ENCODE measurements at regions not wholly inside any gene's neighbourhood (a gene's known extent, or its start where the extent isn't known, plus 50 kb on each side); places are given as distances from the start of the nearest gene placed in this dataset.

DNA sequence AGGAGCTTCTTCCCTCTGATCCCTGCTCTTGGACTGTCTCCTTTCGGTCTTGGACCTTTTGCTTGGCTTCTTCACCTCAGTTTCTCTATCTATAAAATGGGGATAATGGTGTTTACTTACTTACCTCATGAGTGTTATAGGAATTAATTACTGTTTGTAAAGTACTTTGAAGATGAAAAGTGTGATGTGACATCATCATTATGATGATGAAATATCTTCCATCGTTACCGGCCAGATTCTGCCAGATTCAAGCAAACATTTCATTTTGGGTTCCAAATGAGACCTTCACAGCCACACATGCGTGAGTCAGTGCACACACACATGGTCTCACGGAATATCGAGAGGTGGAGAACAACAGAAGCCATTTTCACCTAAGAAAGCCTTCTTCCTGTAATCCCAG lies 220.1 kb upstream of the RPL34 start:
- Mint-ChIP-seq H3K36me3 (ENCODE audit: insufficient read depth, unreplicated experiment) (no peaks in the 10 kb centered on the region), H3K27ac (ENCODE audit: low read depth, unreplicated experiment) (no peak overlapping the region), H3K4me3 (ENCODE audit: unreplicated experiment) (no peak overlapping the region), H3K9me3 (ENCODE audit: unreplicated experiment) (no peaks in the 10 kb centered on the region), H3K4me1 (ENCODE audit: insufficient read depth, unreplicated experiment) (no peaks in the 10 kb centered on the region), H3K27me3 (ENCODE audit: insufficient read depth, unreplicated experiment) (no peaks in the 10 kb centered on the region)
- no TSS peak for BruUV-seq (replicated peaks)
- CTCF ChIA-PET: no interaction called here
- no peak for DNase-seq (ENCODE audit: unreplicated experiment)
- TF ChIP-seq, protein P1, sequence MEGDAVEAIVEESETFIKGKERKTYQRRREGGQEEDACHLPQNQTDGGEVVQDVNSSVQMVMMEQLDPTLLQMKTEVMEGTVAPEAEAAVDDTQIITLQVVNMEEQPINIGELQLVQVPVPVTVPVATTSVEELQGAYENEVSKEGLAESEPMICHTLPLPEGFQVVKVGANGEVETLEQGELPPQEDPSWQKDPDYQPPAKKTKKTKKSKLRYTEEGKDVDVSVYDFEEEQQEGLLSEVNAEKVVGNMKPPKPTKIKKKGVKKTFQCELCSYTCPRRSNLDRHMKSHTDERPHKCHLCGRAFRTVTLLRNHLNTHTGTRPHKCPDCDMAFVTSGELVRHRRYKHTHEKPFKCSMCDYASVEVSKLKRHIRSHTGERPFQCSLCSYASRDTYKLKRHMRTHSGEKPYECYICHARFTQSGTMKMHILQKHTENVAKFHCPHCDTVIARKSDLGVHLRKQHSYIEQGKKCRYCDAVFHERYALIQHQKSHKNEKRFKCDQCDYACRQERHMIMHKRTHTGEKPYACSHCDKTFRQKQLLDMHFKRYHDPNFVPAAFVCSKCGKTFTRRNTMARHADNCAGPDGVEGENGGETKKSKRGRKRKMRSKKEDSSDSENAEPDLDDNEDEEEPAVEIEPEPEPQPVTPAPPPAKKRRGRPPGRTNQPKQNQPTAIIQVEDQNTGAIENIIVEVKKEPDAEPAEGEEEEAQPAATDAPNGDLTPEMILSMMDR (IDR thresholded peaks at IDR 0.05; ENCODE audit: unreplicated experiment): no peak
- POLR2A ChIA-PET: no interaction called here
- intact Hi-C loops (cut with micrococcal nuclease): no loop called here

DNA sequence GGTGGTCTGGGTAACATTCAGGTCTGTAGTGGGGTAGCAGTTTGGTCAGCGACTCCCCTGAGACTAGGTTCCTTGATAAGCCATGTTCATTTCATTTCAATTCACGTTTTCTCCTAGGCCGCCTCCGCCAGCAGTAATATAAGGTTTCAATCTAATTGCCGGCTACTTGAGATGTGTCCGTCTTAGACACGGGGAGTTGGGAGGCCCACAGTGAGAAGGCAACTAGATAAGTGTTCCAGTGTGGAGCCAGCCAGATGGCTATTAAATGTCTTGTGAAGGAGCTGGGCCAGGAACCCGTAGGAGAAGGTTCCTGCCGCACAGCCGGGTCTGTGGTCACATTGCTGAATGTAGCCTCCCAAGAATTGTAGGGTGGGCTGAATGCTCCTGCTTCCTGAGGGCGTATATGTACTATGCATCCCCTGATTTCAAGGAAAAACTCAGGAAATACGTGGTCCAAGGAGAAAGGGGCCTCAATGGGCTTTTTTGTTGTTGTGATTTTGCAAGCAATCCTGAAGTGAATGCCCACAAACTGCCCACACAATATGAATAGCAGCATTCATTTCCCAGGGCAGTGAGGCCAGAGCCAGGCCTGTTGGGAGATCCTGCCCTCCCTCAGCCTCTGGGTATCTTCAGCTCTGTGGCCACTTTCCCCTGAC lies 220.6 kb upstream of the RPL34 start:
- DNase-seq (ENCODE audit: unreplicated experiment): no peak
- POLR2A ChIA-PET: interaction anchor here (0.6 kb wide), 1 partner anchor 14 kb away, joined by 4 read pairs; no protein-coding TSS in a partner anchor
- TF ChIP-seq, protein P1 (IDR thresholded peaks at IDR 0.05; ENCODE audit: unreplicated experiment): no peak
- intact Hi-C loops (cut with micrococcal nuclease): no loop called here
- no peaks in the 10 kb centered on the region for H3K9me3 Mint-ChIP-seq (ENCODE audit: unreplicated experiment)
- BruUV-seq (replicated peaks): no TSS peak
- no peak overlapping the region for H3K27ac Mint-ChIP-seq (ENCODE audit: low read depth, unreplicated experiment)
- H3K36me3 Mint-ChIP-seq (ENCODE audit: insufficient read depth, unreplicated experiment): no peaks in the 10 kb centered on the region
- H3K27me3 Mint-ChIP-seq (ENCODE audit: insufficient read depth, unreplicated experiment): no peaks in the 10 kb centered on the region
- no peak overlapping the region for H3K4me3 Mint-ChIP-seq (ENCODE audit: unreplicated experiment)
- peaks cover 5% of the 10 kb centered on the region for H3K4me1 Mint-ChIP-seq (ENCODE audit: insufficient read depth, unreplicated experiment)
- CTCF ChIA-PET: no interaction called here

DNA sequence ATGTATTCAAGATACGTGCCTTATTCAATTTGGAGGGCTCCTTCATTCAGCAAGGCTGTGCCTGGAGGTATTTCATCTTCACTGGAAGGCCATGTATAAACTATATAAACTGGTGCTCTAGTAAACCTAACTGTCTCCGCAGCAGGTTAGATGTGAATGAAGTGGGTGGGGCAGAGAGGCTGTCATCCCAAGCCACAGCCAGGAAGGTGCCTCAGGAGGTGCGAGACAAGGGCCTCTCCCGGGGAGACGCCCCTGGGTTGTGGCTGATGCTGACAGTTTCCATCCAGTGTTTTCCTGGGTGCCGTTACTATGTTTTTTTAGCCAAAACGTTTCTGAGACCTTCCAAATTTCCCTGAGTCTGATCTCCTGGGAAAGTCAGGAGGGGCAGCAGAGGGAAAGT lies 221.5 kb upstream of the RPL34 start:
- Mint-ChIP-seq H3K9me3 (ENCODE audit: unreplicated experiment) (no peaks in the 10 kb centered on the region), H3K27ac (ENCODE audit: low read depth, unreplicated experiment) (no peak overlapping the region), H3K36me3 (ENCODE audit: insufficient read depth, unreplicated experiment) (no peaks in the 10 kb centered on the region), H3K4me1 (ENCODE audit: insufficient read depth, unreplicated experiment) (peaks cover 5% of the 10 kb centered on the region), H3K27me3 (ENCODE audit: insufficient read depth, unreplicated experiment) (no peaks in the 10 kb centered on the region), H3K4me3 (ENCODE audit: unreplicated experiment) (no peak overlapping the region)
- TF ChIP-seq, protein P1 (IDR thresholded peaks at IDR 0.05; ENCODE audit: unreplicated experiment): no peak
- CTCF ChIA-PET: no interaction called here
- BruUV-seq (replicated peaks): no TSS peak
- POLR2A ChIA-PET: no interaction called here
- intact Hi-C loops (cut with micrococcal nuclease): no loop called here
- no peak for DNase-seq (ENCODE audit: unreplicated experiment)

DNA sequence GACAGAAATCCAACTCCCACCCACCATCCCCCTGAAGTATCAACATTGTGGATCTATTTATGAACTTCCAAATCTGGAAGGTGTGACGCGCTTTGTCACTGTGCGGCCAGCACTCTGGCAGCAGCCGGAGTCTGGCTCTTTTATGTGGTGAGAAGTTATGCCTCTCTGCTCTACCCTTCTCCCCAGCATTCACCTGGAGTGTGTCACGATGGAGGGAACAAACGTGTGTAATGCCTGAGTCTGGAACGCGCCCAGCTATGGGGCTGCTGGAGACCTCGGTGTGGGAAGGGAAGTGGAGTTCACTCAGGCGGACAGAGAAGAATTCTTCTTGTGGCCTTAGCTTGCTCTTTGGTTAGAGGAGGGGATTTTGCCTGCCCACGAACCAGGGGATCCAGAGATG lies 222.1 kb upstream of the RPL34 start:
- H3K36me3 Mint-ChIP-seq (ENCODE audit: insufficient read depth, unreplicated experiment): no peaks in the 10 kb centered on the region
- H3K27ac Mint-ChIP-seq (ENCODE audit: low read depth, unreplicated experiment): no peak overlapping the region
- TF ChIP-seq, protein P1 (IDR thresholded peaks at IDR 0.05; ENCODE audit: unreplicated experiment): no peak
- ChIA-PET CTCF (no interaction called here), POLR2A (no interaction called here)
- H3K4me3 Mint-ChIP-seq (ENCODE audit: unreplicated experiment): no peak overlapping the region
- no TSS peak for BruUV-seq (replicated peaks)
- no peak for DNase-seq (ENCODE audit: unreplicated experiment)
- no peaks in the 10 kb centered on the region for H3K27me3 Mint-ChIP-seq (ENCODE audit: insufficient read depth, unreplicated experiment)
- intact Hi-C loops (cut with micrococcal nuclease): no loop called here
- no peaks in the 10 kb centered on the region for H3K9me3 Mint-ChIP-seq (ENCODE audit: unreplicated experiment)
- peaks cover 5% of the 10 kb centered on the region for H3K4me1 Mint-ChIP-seq (ENCODE audit: insufficient read depth, unreplicated experiment)
